LNCAP (cell line): ENCODE measurements at regions not wholly inside any gene's neighbourhood (a gene's known extent, or its start where the extent isn't known, plus 50 kb on each side); places are given as distances from the start of the nearest gene placed in this dataset.

Experiments
- CTCF ChIP-seq: fragments of 450-650 bp; IDR thresholded peaks from 2 replicates; pipeline ENCODE4 v1.5.1; 2017; ENCODE audit warnings: mild to moderate bottlenecking

GRCh38 chr2:189954989-189955388 is 107.5 kb downstream of the MSTN start:
- TF ChIP-seq CTCF = no peak

GRCh38 chr2:189952536-189953109 is 109.9 kb downstream of the MSTN start:
- no peak for TF ChIP-seq CTCF

GRCh38 chr2:189951791-189952535 is 110.6 kb downstream of the MSTN start:
- no peak for TF ChIP-seq CTCF

- TF ChIP-seq CTCF = no peak
Measured at GRCh38 chr2:189943009-189943408, 119.5 kb downstream of the MSTN start.

- TF ChIP-seq CTCF = no peak
Measured at GRCh38 chr2:189940913-189941312, 121.6 kb downstream of the MSTN start.

GRCh38 chr2:189937691-189938090 is 124.8 kb downstream of the MSTN start:
- TF ChIP-seq CTCF = no peak

- no peak for TF ChIP-seq CTCF
Measured at GRCh38 chr2:189933911-189934399, 128.6 kb downstream of the MSTN start.
